Upper lobe of left lung (tissue), 6 donors: ENCODE measurements at regions not wholly inside any gene's neighbourhood (a gene's known extent, or its start where the extent isn't known, plus 50 kb on each side); places are given as distances from the start of the nearest gene placed in this dataset.

Experiments
- ATAC-seq, 2 donors: fragments of 200-7000 bp; cut with Tn5 transposase; one replicate each; pipeline ENCODE4 v1.9.1; 2022; ENCODE audit warnings: mild to moderate bottlenecking in 2 of 2, moderate library complexity in 2 of 2; ENCODE audit not compliant: low FRiP score in 2 of 2
- DNase-seq, 2 donors: peaks; one replicate each; pipeline ENCODE4 v3.0.0-alpha.2; 2019 to 2020
- H3K27ac ChIP-seq, 4 donors: fragments of 200-600 bp; sonication (generic); one replicate each; pipeline ENCODE4 v1.5.1; 2016 to 2019
- H3K27me3 ChIP-seq, 4 donors: fragments of 200-600 bp; sonication (generic); one replicate each; pipeline ENCODE4 v1.5.1; 2017 to 2019
- H3K36me3 ChIP-seq, 4 donors: fragments of 200-600 bp; sonication (generic); one replicate each; pipeline ENCODE4 v1.5.1; 2016 to 2019
- H3K4me1 ChIP-seq, 4 donors: fragments of 200-600 bp; sonication (generic); one replicate each; pipeline ENCODE4 v1.5.1; 2018 to 2019
- H3K4me3 ChIP-seq, 4 donors: fragments of 200-600 bp; sonication (generic); one replicate each; pipeline ENCODE4 v1.5.1; 2017 to 2019; ENCODE audit warnings: mild to moderate bottlenecking in 2 of 4, moderate library complexity in 1 of 4
- H3K9me3 ChIP-seq, 4 donors: fragments of 200-600 bp; sonication (generic); one replicate each; pipeline ENCODE4 v1.5.1; 2018 to 2019
- EP300 ChIP-seq, 4 donors: sonication (generic); formaldehyde crosslinking; IDR thresholded peaks; one replicate each; pipeline ENCODE4 v1.5.1; 2017; ENCODE audit warnings: antibody characterized with exemption in 4 of 4, control low read depth in 2 of 4
- POLR2A ChIP-seq, 4 donors: fragments of 450-650 bp; IDR thresholded peaks; one replicate each; pipeline ENCODE4 v1.5.1; 2016 to 2017; ENCODE audit warnings: antibody characterized with exemption in 4 of 4, mild to moderate bottlenecking in 2 of 4
- POLR2AphosphoS5 ChIP-seq, 2 donors: sonication (generic); formaldehyde crosslinking; IDR thresholded peaks; one replicate each; pipeline ENCODE4 v1.5.1; 2017; ENCODE audit warnings: antibody characterized with exemption in 2 of 2
- WGBS, 2 donors: methylation state at CpG; one replicate each; pipeline ENCODE4 v1.1.5; 2017 to 2018; 5-methylcytosine and 5-hydroxymethylcytosine counted together
- TF ChIP-seq, protein P1 (sequence below), 6 experiments: fragments of 450-650 bp in 4 of 6; fragments of 200-600 bp in 2 of 6; sonication (generic) in 2 of 6; IDR thresholded peaks; one replicate each; pipeline ENCODE4 v1.5.1; 2016 to 2019; ENCODE audit warnings: antibody characterized with exemption in 6 of 6
- donor health status: DM: no; HTN: no; CAD: no; lungs with moderate emphysema.
- donor health status: DM: no; HTN: yes; CAD: no; lungs with severe emphysema.

DNA sequence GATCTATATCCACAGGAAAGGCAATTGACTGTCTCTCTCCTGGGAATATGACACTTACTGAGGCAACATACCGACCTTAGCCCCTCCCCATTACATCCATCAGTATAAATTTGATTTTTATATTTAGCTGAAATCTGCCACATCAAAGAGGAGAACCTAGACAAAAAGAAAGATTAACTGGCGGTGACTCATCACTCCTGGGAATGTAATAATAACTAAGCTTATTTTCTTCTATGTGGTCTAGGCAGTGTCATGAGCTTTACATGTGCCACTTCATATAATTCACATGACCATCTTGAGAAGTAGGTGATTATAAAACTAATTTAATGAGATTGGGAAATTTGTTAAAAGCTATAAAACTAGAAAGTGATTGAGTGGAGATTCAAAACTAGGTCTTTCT is 520.0 kb upstream of the HS3ST5 start:
- no peak overlapping the region for H3K4me3 ChIP-seq
- H3K27ac ChIP-seq: no peak overlapping the region
- TF ChIP-seq POLR2A (IDR thresholded peaks at IDR 0.05): no peak
- TF ChIP-seq POLR2AphosphoS5 (IDR thresholded peaks at IDR 0.05): no peak
- TF ChIP-seq, protein P1, sequence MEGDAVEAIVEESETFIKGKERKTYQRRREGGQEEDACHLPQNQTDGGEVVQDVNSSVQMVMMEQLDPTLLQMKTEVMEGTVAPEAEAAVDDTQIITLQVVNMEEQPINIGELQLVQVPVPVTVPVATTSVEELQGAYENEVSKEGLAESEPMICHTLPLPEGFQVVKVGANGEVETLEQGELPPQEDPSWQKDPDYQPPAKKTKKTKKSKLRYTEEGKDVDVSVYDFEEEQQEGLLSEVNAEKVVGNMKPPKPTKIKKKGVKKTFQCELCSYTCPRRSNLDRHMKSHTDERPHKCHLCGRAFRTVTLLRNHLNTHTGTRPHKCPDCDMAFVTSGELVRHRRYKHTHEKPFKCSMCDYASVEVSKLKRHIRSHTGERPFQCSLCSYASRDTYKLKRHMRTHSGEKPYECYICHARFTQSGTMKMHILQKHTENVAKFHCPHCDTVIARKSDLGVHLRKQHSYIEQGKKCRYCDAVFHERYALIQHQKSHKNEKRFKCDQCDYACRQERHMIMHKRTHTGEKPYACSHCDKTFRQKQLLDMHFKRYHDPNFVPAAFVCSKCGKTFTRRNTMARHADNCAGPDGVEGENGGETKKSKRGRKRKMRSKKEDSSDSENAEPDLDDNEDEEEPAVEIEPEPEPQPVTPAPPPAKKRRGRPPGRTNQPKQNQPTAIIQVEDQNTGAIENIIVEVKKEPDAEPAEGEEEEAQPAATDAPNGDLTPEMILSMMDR (IDR thresholded peaks at IDR 0.05): no peak
- TF ChIP-seq EP300 (IDR thresholded peaks at IDR 0.05): no peak
- DNase-seq (no peak), ATAC-seq (no peak)
- WGBS, 2 donors: 76 to 79% methylated on average over 2 of the region's 2 CpGs
- H3K36me3 ChIP-seq: no peaks in the 10 kb centered on the region
- peaks cover 0 to 3% (median 0%) of the 10 kb centered on the region in 4 donors for H3K9me3 ChIP-seq
- no peaks in the 10 kb centered on the region for H3K27me3 ChIP-seq
- H3K4me1 ChIP-seq: no peaks in the 10 kb centered on the region

DNA sequence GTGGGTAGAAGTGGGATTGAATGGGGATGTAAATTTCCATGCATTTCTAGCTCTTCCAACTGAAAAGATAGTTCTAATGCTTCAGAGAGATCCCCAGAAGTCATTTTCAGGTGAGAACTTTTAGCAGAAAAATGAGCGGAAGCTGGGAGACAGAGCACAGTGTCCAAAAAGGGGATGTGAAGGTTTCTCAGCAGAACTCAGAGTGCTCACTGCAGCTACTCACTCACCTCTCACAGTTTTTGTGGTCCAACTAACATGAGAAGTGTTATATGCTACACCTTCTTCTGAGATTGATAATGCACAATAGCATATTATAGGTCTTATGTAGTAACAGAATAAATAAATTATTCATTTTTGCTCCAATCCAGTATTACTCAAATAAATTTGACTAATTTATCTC is 519.2 kb upstream of the HS3ST5 start:
- no peak for DNase-seq
- TF ChIP-seq EP300 (IDR thresholded peaks at IDR 0.05) (no peak), POLR2A (IDR thresholded peaks at IDR 0.05) (no peak)
- Histone ChIP-seq H3K4me1 (no peaks in the 10 kb centered on the region), H3K27me3 (no peaks in the 10 kb centered on the region), H3K36me3 (no peaks in the 10 kb centered on the region), H3K4me3 (no peak overlapping the region), H3K27ac (no peak overlapping the region), H3K9me3 (peaks cover 0 to 3% (median 0%) of the 10 kb centered on the region in 4 donors)
- 92 to 96% methylated on average over 1 of the region's 1 CpG for WGBS, 2 donors
- ATAC-seq: no peak

DNA sequence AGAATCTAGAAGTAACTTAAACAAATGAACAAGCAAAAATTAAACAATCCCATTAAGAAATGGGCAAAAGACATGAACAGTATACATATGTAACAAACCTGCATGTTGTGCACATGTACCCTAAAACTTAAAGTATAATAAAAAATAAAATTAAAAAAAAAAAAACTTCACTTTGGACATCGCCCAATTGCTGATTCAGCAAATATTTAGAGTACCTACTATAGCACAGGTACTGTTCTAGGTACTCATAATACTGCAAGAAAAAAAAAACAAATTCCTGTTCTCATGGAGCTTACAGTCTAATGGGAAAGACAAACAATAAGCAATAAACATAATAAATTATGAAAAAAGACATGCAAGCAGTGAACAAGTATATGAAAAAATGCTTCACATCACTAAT is 501.5 kb upstream of the HS3ST5 start:
- 74 to 80% methylated on average over 1 of the region's 1 CpG for WGBS, 2 donors
- H3K9me3 ChIP-seq: no peaks in the 10 kb centered on the region

DNA sequence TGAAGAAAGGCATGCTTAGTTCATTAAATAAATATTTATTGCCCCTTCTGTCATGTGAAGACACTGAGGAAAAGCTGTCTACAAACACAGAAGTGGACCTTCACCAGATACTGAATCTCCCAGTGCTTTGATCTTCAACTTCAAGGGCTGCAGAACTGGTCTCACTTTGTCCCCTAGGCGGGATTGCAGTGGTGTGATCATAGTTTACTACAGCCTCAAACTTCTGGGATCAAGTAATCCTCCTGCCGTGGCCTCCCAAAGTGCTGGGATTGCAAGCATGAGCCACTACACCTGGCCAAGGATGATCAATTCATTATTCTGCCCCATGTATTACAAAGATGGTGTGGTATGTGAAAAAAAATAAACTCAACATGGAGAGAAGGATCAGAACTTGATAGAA is 496.2 kb upstream of the HS3ST5 start:
- Histone ChIP-seq H3K4me3 (no peak overlapping the region), H3K27me3 (no peaks in the 10 kb centered on the region), H3K27ac (no peak overlapping the region), H3K9me3 (no peaks in the 10 kb centered on the region), H3K36me3 (no peaks in the 10 kb centered on the region), H3K4me1 (no peaks in the 10 kb centered on the region)
- no peak for ATAC-seq
- WGBS, 2 donors: 67 to 72% methylated on average over 2 of the region's 2 CpGs
- TF ChIP-seq, protein P1 (IDR thresholded peaks at IDR 0.05): no peak
- TF ChIP-seq EP300 (IDR thresholded peaks at IDR 0.05): no peak
- no peak for TF ChIP-seq POLR2AphosphoS5 (IDR thresholded peaks at IDR 0.05)
- TF ChIP-seq POLR2A (IDR thresholded peaks at IDR 0.05): no peak
- DNase-seq: no peak

More for the DNA sequence above, 501.5 kb upstream of the HS3ST5 start:
- Histone ChIP-seq H3K27ac (no peak overlapping the region), H3K4me3 (no peak overlapping the region), H3K4me1 (no peaks in the 10 kb centered on the region), H3K36me3 (no peaks in the 10 kb centered on the region), H3K27me3 (no peaks in the 10 kb centered on the region)
- ATAC-seq (no peak), DNase-seq (no peak)
- TF ChIP-seq POLR2A (IDR thresholded peaks at IDR 0.05) (no peak), POLR2AphosphoS5 (IDR thresholded peaks at IDR 0.05) (no peak), EP300 (IDR thresholded peaks at IDR 0.05) (no peak)
- TF ChIP-seq, protein P1 (IDR thresholded peaks at IDR 0.05): no peak

DNA sequence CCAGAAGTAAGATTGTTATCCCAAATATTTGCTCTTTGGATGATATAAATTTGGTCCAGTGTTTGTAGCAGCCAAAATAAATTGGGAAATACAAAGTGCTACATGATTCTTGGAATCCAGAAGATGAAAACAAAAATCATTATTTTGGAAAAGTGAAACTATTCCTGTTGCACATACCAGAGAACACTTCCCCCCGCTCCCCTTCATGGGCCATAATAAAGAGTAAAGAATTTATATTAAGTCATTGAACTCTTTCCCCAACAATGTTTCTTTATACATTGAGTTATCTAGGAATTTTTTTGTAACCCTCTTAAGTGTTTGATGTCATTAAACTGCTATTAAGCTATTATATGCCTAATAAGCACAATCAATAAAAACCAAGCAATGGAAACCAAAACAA is 490.4 kb upstream of the HS3ST5 start:
- Histone ChIP-seq H3K27ac (no peak overlapping the region), H3K4me3 (no peak overlapping the region), H3K27me3 (no peaks in the 10 kb centered on the region), H3K9me3 (no peaks in the 10 kb centered on the region), H3K36me3 (no peaks in the 10 kb centered on the region), H3K4me1 (no peaks in the 10 kb centered on the region)
- TF ChIP-seq, protein P1 (IDR thresholded peaks at IDR 0.05): no peak
- TF ChIP-seq POLR2AphosphoS5 (IDR thresholded peaks at IDR 0.05) (no peak), EP300 (IDR thresholded peaks at IDR 0.05) (no peak), POLR2A (IDR thresholded peaks at IDR 0.05) (no peak)
- ATAC-seq (no peak), DNase-seq (no peak)
- WGBS, 2 donors: 69 to 86% methylated on average over 1 of the region's 1 CpG
